PC-3 (cell line): ENCODE measurements at regions not wholly inside any gene's neighbourhood (a gene's known extent, or its start where the extent isn't known, plus 50 kb on each side); places are given as distances from the start of the nearest gene placed in this dataset.

ENCODE experiments used
- EZH2 ChIP-seq: fragments of 300-600 bp; sonication (generic); IDR thresholded peaks from one replicate; pipeline ENCODE4 v1.6.1; 2017; ENCODE audit warnings: antibody characterized with exemption, mild to moderate bottlenecking, low read length; ENCODE audit not compliant: unreplicated experiment
- TF ChIP-seq, protein P1 (sequence below): fragments of 300-600 bp; sonication (generic); conservative IDR thresholded peaks from 2 replicates; pipeline ENCODE4 v1.5.1; 2017; ENCODE audit warnings: antibody characterized with exemption, low read depth, mild to moderate bottlenecking, low read length

DNA sequence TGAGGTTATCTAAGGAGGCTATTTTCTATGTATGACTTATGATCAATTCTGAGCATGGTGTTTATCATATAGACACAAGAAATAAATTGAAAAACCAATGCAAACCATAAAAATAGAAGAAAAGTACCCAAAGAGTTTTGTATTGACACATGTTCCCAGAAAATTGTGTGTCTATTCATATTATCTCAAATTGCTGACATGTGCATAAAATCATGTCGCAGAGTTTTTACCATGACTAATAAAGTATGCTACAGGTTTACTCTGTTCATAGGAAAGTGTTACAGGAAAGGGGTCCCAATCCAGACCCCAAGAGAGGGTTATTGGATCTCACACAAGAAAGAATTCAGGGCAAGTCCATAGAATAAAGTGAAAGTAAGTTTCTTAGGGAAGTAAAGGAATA lies 290.7 kb upstream of the NRXN1 start:
- TF ChIP-seq, protein P1, sequence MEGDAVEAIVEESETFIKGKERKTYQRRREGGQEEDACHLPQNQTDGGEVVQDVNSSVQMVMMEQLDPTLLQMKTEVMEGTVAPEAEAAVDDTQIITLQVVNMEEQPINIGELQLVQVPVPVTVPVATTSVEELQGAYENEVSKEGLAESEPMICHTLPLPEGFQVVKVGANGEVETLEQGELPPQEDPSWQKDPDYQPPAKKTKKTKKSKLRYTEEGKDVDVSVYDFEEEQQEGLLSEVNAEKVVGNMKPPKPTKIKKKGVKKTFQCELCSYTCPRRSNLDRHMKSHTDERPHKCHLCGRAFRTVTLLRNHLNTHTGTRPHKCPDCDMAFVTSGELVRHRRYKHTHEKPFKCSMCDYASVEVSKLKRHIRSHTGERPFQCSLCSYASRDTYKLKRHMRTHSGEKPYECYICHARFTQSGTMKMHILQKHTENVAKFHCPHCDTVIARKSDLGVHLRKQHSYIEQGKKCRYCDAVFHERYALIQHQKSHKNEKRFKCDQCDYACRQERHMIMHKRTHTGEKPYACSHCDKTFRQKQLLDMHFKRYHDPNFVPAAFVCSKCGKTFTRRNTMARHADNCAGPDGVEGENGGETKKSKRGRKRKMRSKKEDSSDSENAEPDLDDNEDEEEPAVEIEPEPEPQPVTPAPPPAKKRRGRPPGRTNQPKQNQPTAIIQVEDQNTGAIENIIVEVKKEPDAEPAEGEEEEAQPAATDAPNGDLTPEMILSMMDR, result no peak
- TF ChIP-seq EZH2, result no peak
